Subcutaneous abdominal adipose tissue (tissue), 5 donors: ENCODE measurements at regions not wholly inside any gene's neighbourhood (a gene's known extent, or its start where the extent isn't known, plus 50 kb on each side); places are given as distances from the start of the nearest gene placed in this dataset.

Experiments used
- H3K27ac ChIP-seq: one replicate; pipeline ENCODE4 v1.7.0; 2013; ENCODE audit warnings: low read depth, mild to moderate bottlenecking, inconsistent platforms, low read length, moderate library complexity
- H3K27me3 ChIP-seq, 5 donors: one replicate each; pipeline ENCODE4 v1.7.0; 2013; ENCODE audit warnings: low read length in 5 of 5, inconsistent platforms in 1 of 5; ENCODE audit not compliant: control insufficient read depth in 5 of 5, insufficient read depth in 4 of 5
- H3K36me3 ChIP-seq, 5 donors: one replicate each; pipeline ENCODE4 v1.7.0; 2013; ENCODE audit warnings: low read length in 5 of 5; ENCODE audit not compliant: control insufficient read depth in 5 of 5, insufficient read depth in 5 of 5
- H3K4me1 ChIP-seq, 5 donors: one replicate each; pipeline ENCODE4 v1.7.0; 2013; ENCODE audit warnings: low read length in 5 of 5, mild to moderate bottlenecking in 3 of 5, moderate library complexity in 1 of 5; ENCODE audit not compliant: control insufficient read depth in 5 of 5, insufficient read depth in 5 of 5
- H3K4me3 ChIP-seq, 5 donors: one replicate each; pipeline ENCODE4 v1.7.0; 2013; ENCODE audit warnings: low read length in 5 of 5, low read depth in 1 of 5
- H3K9ac ChIP-seq, 5 donors: one replicate each; pipeline ENCODE4 v1.7.0; 2013; ENCODE audit warnings: low read length in 5 of 5, mild to moderate bottlenecking in 4 of 5, moderate library complexity in 3 of 5
- H3K9me3 ChIP-seq, 5 donors: one replicate each; pipeline ENCODE4 v1.7.0; 2013; ENCODE audit warnings: low read length in 5 of 5; ENCODE audit not compliant: control insufficient read depth in 5 of 5
- donor health status: healthy.
- donor health status: healthy.
- donor health status: healthy.
- donor health status: healthy.
- donor health status: healthy.

- Histone ChIP-seq H3K27ac (no peak overlapping the region), H3K9me3 (no peaks in the 10 kb centered on the region), H3K27me3 (no peaks in the 10 kb centered on the region), H3K36me3 (no peaks in the 10 kb centered on the region), H3K9ac (no peak overlapping the region), H3K4me3 (no peak overlapping the region), H3K4me1 (peaks cover 0 to 5% (median 0%) of the 10 kb centered on the region in 5 donors)
Observed at GRCh38 chr9:91127653-91128052, 234.1 kb downstream of the AUH start.

- no peaks in the 10 kb centered on the region for H3K36me3 ChIP-seq
- no peak overlapping the region for H3K9ac ChIP-seq
- H3K9me3 ChIP-seq: no peaks in the 10 kb centered on the region
- peaks cover 0 to 5% (median 0%) of the 10 kb centered on the region in 5 donors for H3K4me1 ChIP-seq
- H3K4me3 ChIP-seq: no peak overlapping the region
- no peak overlapping the region for H3K27ac ChIP-seq
- H3K27me3 ChIP-seq: no peaks in the 10 kb centered on the region
Observed at GRCh38 chr9:91130796-91131318, 230.9 kb downstream of the AUH start.

- Histone ChIP-seq H3K36me3 (no peaks in the 10 kb centered on the region), H3K9me3 (no peaks in the 10 kb centered on the region), H3K9ac (no peak overlapping the region), H3K4me1 (peaks cover 0 to 5% (median 0%) of the 10 kb centered on the region in 5 donors), H3K27ac (no peak overlapping the region), H3K4me3 (no peak overlapping the region), H3K27me3 (no peaks in the 10 kb centered on the region)
Observed at GRCh38 chr9:91131433-91131839, 230.3 kb downstream of the AUH start.

GRCh38 chr9:91132576-91133073, 229.1 kb downstream of the AUH start:
- Histone ChIP-seq H3K27ac (no peak overlapping the region), H3K9me3 (no peaks in the 10 kb centered on the region), H3K27me3 (no peaks in the 10 kb centered on the region), H3K36me3 (no peaks in the 10 kb centered on the region), H3K4me1 (peaks cover 0 to 5% (median 0%) of the 10 kb centered on the region in 5 donors), H3K9ac (no peak overlapping the region), H3K4me3 (no peak overlapping the region)

GRCh38 chr9:91134608-91135007, 227.1 kb downstream of the AUH start:
- no peaks in the 10 kb centered on the region for H3K27me3 ChIP-seq
- peaks cover 0 to 5% (median 0%) of the 10 kb centered on the region in 5 donors for H3K4me1 ChIP-seq
- no peak overlapping the region for H3K4me3 ChIP-seq
- no peak overlapping the region for H3K9ac ChIP-seq
- no peak overlapping the region for H3K27ac ChIP-seq
- no peaks in the 10 kb centered on the region for H3K9me3 ChIP-seq
- H3K36me3 ChIP-seq: no peaks in the 10 kb centered on the region

- Histone ChIP-seq H3K4me3 (no peak overlapping the region), H3K27me3 (no peaks in the 10 kb centered on the region), H3K9ac (no peak overlapping the region), H3K9me3 (no peaks in the 10 kb centered on the region), H3K27ac (no peak overlapping the region), H3K36me3 (no peaks in the 10 kb centered on the region), H3K4me1 (no peaks in the 10 kb centered on the region)
Observed at GRCh38 chr9:91137391-91137790, 224.3 kb downstream of the AUH start.

- Histone ChIP-seq H3K9me3 (no peaks in the 10 kb centered on the region), H3K36me3 (no peaks in the 10 kb centered on the region), H3K9ac (no peak overlapping the region), H3K27me3 (no peaks in the 10 kb centered on the region), H3K4me3 (no peak overlapping the region), H3K4me1 (no peaks in the 10 kb centered on the region), H3K27ac (no peak overlapping the region)
Observed at GRCh38 chr9:91138760-91139159, 223.0 kb downstream of the AUH start.

- Histone ChIP-seq H3K9ac (no peak overlapping the region), H3K4me3 (no peak overlapping the region), H3K27me3 (no peaks in the 10 kb centered on the region), H3K4me1 (no peaks in the 10 kb centered on the region), H3K9me3 (no peaks in the 10 kb centered on the region), H3K27ac (no peak overlapping the region), H3K36me3 (no peaks in the 10 kb centered on the region)
Observed at GRCh38 chr9:91141407-91141965, 220.2 kb downstream of the AUH start.

- Histone ChIP-seq H3K27ac (no peak overlapping the region), H3K4me3 (no peak overlapping the region), H3K36me3 (no peaks in the 10 kb centered on the region), H3K9ac (no peak overlapping the region), H3K9me3 (no peaks in the 10 kb centered on the region), H3K4me1 (no peaks in the 10 kb centered on the region), H3K27me3 (no peaks in the 10 kb centered on the region)
Observed at GRCh38 chr9:91143162-91143561, 218.6 kb downstream of the AUH start.

GRCh38 chr9:91143642-91144041, 218.1 kb downstream of the AUH start:
- Histone ChIP-seq H3K36me3 (no peaks in the 10 kb centered on the region), H3K9me3 (no peaks in the 10 kb centered on the region), H3K27ac (no peak overlapping the region), H3K27me3 (no peaks in the 10 kb centered on the region), H3K4me1 (no peaks in the 10 kb centered on the region), H3K9ac (no peak overlapping the region), H3K4me3 (no peak overlapping the region)
